ENCODE measurements at regions not wholly inside any gene's neighbourhood (a gene's known extent, or its start where the extent isn't known, plus 50 kb on each side); places are given as distances from the start of the nearest gene placed in this dataset.

- no peak for DNase-seq
These were observed 111.4 kb upstream of the SPRY2 start for GRCh38 chr13:80452279-80452678.

DNA sequence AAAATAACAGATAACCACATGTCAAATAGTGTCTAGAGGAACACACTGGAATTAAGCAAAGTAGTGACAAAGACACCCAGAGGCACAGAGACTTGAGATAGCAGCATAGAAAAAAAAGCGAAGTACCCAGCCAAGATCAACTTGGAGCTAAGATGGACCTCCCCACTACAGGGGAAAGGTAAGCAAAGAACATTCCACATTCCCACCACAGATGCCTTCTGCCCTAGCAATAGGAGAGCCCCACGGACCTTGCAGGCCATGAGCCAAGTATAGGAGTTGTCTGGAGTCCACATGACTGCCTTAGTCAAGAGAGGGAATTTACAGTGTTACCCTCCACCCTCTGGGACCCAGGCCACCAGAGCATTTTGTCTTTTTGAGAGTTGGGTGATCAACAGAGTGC lies 110.7 kb upstream of the SPRY2 start:
- no peak for DNase-seq

DNA sequence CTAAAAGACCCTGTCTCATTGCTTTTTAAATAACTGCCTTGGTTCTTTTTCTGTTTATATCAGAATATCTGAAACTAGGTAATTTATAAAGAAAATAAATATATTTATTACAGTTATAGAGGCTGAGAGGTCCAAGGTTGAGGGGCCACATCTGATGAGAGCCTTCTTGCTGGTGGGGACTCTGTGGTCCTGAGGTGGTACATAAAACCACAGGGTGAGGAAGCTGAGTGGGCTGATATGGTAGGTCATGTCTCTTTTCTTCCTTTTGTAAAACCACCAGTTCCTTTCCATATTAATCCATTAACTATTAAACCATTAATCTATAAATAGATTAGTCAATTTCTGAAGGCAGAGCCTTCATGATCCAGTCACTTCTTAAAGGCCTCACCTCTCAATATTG lies 109.5 kb upstream of the SPRY2 start:
- DNase-seq: no peak

DNA sequence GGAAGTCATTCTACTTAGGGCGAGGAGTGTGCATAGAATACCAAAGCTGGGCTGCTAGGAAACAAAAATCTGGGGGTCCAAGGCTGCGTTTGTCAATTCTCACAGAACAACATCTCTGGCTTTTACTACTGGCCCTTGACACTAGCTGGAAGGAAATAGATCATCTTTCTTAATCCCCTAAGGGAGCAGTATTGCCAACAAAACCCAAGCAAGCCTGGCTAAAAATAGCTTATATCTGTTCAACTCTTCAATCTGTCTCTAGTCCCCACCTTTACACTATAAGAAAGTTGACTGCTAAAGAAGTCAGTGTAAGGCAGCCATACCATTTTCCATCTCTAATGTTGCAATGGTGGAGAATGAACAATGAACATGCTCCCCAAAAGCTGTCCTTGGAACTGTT lies 107.8 kb upstream of the SPRY2 start:
- no peak for DNase-seq

- no peak for DNase-seq
These were observed 106.8 kb upstream of the SPRY2 start for GRCh38 chr13:80447747-80448146.

- DNase-seq: no peak
These were observed 103.5 kb upstream of the SPRY2 start for GRCh38 chr13:80444240-80445015.

DNA sequence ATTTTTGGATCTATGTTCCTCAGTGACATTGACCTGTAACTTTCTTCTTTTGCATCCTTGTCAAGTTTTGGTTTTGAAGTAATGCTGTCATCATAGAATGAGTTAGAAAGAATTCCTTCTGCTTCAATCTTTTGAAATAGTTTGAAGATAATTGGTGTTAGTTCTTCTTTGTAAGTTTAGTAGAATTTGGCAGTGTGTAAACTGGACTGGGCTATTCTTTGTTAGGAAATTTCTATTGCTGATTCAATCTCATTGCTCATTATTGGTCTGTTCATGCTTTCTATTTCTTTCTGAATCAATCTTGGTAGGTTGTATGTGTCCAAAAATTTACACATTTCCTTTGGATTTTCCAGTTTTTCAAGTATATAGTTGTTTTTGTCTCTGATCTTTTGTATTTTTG lies 101.7 kb upstream of the SPRY2 start:
- no peak for DNase-seq

DNA sequence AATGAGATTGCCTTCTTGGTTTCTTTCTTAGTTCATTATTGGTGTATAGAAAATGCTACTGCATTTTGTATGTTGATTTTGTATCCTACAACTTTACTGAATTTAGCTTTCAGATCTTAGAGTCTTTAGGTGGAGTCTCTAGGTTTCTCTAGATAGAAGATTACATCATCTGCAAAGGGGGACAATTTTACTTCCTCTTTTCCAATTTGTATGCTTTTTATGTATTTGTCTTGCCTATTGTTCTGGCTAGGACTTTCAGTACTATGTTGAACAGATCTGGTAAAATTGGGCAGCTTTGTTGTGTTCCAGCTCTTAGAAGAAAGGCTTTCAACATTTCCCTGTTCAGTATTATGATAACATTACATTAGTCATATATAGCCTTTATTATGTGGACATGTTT lies 101.0 kb upstream of the SPRY2 start:
- DNase-seq: no peak

DNA sequence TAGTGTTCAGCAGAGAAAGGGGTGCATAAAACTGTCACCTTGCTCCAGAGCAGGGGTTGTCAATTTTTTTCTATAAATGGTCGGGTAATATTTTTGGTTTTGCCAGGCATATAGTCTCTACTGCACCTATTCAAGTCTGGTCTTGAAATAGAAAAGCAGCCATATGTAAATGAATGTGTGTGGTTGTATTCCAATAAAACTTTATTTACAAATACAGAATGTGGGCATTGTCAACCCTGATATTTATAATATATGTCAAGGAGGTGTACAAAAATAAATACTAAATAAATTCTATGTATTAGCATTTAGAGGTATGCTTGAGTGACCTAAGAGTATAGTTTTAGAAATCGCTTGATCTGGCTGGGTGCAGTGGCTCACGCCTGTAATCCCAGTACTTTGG lies 97.6 kb upstream of the SPRY2 start:
- DNase-seq: no peak

DNA sequence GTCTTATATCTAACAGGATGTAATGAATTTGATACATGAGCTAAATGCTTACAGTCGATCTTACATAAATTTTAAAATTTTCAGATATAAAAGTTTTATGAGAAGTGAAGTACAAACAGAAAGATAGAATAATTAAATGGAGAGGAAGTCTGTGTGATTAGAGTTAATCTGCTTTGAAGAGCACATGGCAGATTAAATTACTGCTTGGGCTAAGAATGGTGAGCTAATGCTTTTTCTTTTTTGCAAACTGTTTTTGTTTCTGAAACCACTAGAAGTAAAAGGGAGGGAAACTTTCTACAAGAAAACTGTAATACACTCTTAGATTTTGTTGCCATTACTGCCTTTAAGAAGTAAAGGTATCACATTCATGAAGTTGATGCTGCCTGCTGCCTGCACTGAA lies 96.3 kb upstream of the SPRY2 start:
- DNase-seq: no peak

GRCh38 chr13:80436571-80437169 lies 95.7 kb upstream of the SPRY2 start:
- no peak for DNase-seq

DNA sequence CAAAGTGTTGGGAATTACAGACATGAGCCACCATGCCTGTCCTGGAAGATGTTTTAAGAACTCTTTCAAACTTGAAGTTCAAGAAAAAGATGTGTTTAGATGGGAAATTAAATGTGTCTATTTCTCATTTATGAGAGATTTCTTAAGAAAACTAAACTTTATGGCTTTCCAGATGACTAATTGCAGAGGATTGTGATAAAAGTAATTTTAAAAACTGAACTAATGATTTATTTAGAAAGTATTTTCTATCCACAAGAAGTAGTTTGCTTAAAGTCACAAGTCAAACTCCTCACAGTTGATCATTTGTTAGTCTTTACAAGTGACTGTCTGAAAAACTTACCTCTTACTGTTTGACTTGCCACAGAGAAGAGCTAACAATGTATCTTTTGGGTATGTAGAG lies 89.6 kb upstream of the SPRY2 start:
- DNase-seq: no peak

DNA sequence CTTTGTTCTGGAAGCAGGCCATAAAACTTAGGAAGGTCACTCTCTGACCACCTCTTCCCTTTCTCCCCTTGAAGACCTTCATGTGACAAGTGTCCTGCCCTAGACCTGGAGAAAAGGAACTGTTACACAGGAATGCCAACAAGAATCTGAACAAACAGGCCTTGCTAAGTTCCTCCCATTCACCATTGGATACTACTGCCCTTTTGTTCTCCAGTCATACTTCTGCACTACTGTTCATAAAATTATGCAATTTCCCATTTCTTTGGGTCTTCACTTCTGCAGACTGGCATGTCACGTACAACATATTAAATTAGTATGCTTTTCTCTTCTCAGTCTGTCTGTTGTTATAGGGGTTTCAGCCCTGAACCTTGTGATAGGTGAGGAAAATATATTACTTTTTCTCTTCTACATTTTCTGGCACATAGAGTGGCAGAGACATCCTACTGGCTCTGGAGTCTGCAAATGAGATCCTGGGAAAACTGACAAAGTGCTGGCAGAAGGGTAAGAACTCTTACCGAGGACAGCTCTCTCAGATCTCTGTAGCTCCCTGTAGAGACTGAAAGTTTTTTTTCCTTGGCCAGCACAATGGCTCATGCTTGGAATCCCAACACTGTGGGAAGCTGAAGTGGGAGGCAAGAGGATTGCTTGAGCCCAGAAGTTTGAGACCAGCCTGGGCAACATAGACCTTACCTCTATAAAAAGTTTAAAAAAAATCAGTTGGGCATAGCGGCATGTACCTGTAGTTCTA lies 87.6 kb upstream of the SPRY2 start:
- no peak for DNase-seq

DNA sequence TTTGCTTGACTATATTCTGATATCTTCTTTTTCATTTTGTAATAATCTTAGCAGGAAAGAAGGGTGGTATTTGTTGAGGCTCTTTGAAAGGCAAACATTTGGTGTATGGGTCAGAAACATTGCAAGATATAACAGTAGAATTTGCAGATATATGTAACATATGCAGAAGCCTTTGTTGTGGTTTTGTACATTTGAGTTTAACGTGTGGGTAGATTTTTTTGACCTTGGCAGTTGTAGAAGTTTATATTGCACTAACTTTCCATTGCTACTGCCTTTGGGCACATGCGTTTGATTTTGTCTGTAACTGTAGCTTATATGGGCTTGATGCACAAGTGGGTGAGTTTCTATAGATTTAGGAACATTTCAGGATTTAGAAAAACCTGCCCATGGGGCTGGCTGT lies 78.5 kb upstream of the SPRY2 start:
- DNase-seq: no peak

GRCh38 chr13:80413611-80414010 lies 72.7 kb upstream of the SPRY2 start:
- no peak for DNase-seq

- no peak for DNase-seq
These were observed 67.3 kb upstream of the SPRY2 start for GRCh38 chr13:80408270-80408669.

DNA sequence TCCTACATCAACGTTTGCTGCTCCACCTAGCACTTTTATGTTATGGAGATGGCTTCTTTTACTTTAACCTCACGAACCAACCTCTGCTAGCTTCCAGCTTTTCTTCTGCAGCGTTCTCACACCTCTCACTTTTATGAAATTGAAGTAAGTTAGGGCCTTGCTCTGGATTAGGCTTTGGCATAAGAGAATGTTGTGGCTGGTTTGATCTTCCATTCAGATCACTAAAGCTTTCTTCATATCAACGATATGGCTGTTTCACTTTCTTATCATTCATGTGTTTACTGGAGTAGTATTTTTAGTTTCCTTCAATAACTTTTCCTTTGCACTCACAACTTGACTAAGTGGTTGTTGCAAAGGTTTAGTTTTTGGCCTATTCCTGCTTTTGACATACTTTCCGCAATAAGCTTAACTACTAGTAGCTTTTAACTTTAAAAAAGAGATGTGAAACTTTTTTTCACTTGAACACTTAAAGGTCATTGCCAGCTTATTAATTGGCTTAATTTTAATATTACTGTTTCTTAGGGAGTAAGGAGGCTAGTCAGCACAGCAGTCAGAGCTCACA lies 60.0 kb upstream of the SPRY2 start:
- no peak for DNase-seq

- no peak for DNase-seq
These were observed 59.4 kb upstream of the SPRY2 start for GRCh38 chr13:80400164-80400864.

GRCh38 chr13:80399340-80400163 lies 58.6 kb upstream of the SPRY2 start:
- no peak for DNase-seq
